Heart left ventricle (tissue), 16 donors: ENCODE measurements at regions not wholly inside any gene's neighbourhood (a gene's known extent, or its start where the extent isn't known, plus 50 kb on each side); places are given as distances from the start of the nearest gene placed in this dataset.

Source experiments
- ATAC-seq, 4 donors: fragments of 200-7000 bp; cut with Tn5 transposase; one replicate each; pipeline ENCODE4 v1.9.1; 2020 to 2022; ENCODE audit warnings: moderate library complexity in 4 of 4, mild to moderate bottlenecking in 3 of 4, moderate number of reproducible peaks in 1 of 4
- DNase-seq, 5 donors: peaks; one replicate each; pipeline ENCODE4 v3.0.0-alpha.2; 2020
- H3K27ac ChIP-seq, 12 donors: fragments of 200-600 bp; sonication (generic) in 4 of 12; one replicate each; pipeline versions ENCODE4 v1.5.0 to v1.8.0; 2016 to 2022; ENCODE audit warnings: mild to moderate bottlenecking in 2 of 12
- H3K27me3 ChIP-seq, 9 donors: fragments of 200-600 bp; sonication (generic) in 2 of 9; one replicate each; pipeline versions ENCODE4 v1.5.1 to v1.8.0; 2016 to 2022; ENCODE audit warnings: mild to moderate bottlenecking in 3 of 9
- H3K36me3 ChIP-seq, 9 donors: fragments of 200-600 bp; sonication (generic) in 2 of 9; one replicate each; pipeline versions ENCODE4 v1.5.0 to v1.8.0; 2018 to 2022; ENCODE audit warnings: mild to moderate bottlenecking in 2 of 9
- H3K4me1 ChIP-seq, 12 donors: fragments of 200-600 bp; sonication (generic) in 4 of 12; one replicate each; pipeline versions ENCODE4 v1.5.0 to v1.8.0; 2016 to 2022; ENCODE audit warnings: mild to moderate bottlenecking in 3 of 12
- H3K4me3 ChIP-seq, 12 donors: fragments of 200-600 bp; sonication (generic) in 4 of 12; one replicate each; pipeline versions ENCODE4 v1.5.0 to v1.8.0; 2017 to 2022; ENCODE audit warnings: mild to moderate bottlenecking in 9 of 12, moderate library complexity in 4 of 12
- H3K9me3 ChIP-seq, 12 donors: fragments of 200-600 bp; sonication (generic) in 4 of 12; one replicate each; pipeline versions ENCODE4 v1.5.0 to v1.8.0; 2016 to 2022; ENCODE audit warnings: mild to moderate bottlenecking in 1 of 12
- POLR2A ChIP-seq, 2 donors: fragments of 450-650 bp; IDR thresholded peaks; one replicate each; pipeline ENCODE4 v1.6.1; 2017; ENCODE audit warnings: antibody characterized with exemption in 2 of 2, mild to moderate bottlenecking in 2 of 2, moderate library complexity in 2 of 2
- WGBS, 4 donors: extraction: QIAGEN DNeasy Blood & Tissue Kit in 2 of 4; methylation state at CpG; one replicate each; pipeline versions ENCODE4 v1.1.5 to v1.1.7; 2013 to 2018; 5-methylcytosine and 5-hydroxymethylcytosine counted together
- intact Hi-C, 10 donors: fragments of 100-400 bp; cut with DNase I; formaldehyde crosslinking; loops; one replicate each; pipeline versions ENCODE4 v1.11.1 to v1.14.2; 2022
- TF ChIP-seq, protein P1 (sequence below), 12 donors: fragments of 200-600 bp; sonication (generic) in 4 of 12; IDR thresholded peaks; one replicate each; pipeline versions ENCODE4 v1.5.0 to v1.8.0; 2018 to 2022; ENCODE audit warnings: antibody characterized with exemption in 12 of 12, mild to moderate bottlenecking in 5 of 12
- donor health status: ischemic (EF 13 %, LVEDD 7.1; RV severe dilation, severe dysfunction).
- donor health status: healthy with polysubstance abuse.
- donor health status: DM: no; HTN: yes; CAD: no.
- donor health status: DM: no; HTN: no; CAD: no.
- donor health status: ischemic (EF 25% LVEDD 6.9; RV normal size, moderate dysfunction).
- donor health status: ischemic (EF 25% LVEDD 5.7; RV mildly dilated, moderate dysfunction).
- donor health status: healthy.
- donor health status: DM: yes; HTN: yes; CAD: no.
- donor health status: ischemic (EF 35%, LVEDD 5.7; RV mildly dilated, moderate dysfunction).
- donor health status: nonischemic (EF 11% LVEDD 7.7; RV severe dilation, severe dysfunction).
- donor health status: DM: yes; HTN: yes; CAD: no.
- donor health status: PGD.
- donor health status: ischemic (EF 29% LVEDD 5.4; RV normal size, mild dysfunction).
- donor health status: nonischemic (EF 23%, LVEDD 6.1; RV moderate dilation, normal function).

DNA sequence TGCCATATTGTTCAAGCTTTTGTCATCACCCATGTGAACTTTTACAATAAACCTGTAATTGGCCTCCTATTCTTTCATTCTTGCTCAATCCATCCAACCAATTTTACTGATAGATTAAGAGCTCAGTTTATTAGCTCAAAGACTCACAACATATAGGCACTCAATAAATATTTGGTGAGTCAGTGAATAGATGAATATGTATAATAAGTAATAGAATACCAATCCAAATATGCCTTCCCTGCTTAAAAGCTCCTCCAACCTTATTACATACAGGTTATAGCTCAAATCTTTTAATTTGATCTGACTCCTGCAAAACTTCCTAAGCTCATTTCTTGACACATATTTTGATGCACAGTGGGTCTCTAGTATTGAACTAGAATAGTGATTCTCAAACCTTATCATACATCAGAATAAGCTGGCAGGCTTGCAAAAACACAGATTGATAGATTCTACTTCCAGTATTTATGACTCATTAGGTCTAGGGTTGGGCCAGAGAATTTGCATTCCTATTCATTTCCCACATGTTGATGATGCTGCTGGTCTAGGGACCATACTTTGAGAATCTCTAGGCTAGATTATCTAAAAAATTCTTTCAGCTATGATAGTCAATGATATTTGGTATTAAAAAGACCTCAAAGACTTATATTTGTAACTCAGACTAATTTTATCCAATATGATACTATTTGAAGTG, 114.4 kb downstream of the PCTP start:
- ATAC-seq (no peak), DNase-seq (no peak)
- H3K9me3 ChIP-seq: no peaks in the 10 kb centered on the region
- H3K4me1 ChIP-seq: no peaks in the 10 kb centered on the region
- H3K36me3 ChIP-seq: no peaks in the 10 kb centered on the region
- intact Hi-C loops: no loop called here
- no peak overlapping the region for H3K27ac ChIP-seq
- H3K4me3 ChIP-seq: no peak overlapping the region
- no peaks in the 10 kb centered on the region for H3K27me3 ChIP-seq
- TF ChIP-seq POLR2A (IDR thresholded peaks at IDR 0.05): no peak
- TF ChIP-seq, protein P1, sequence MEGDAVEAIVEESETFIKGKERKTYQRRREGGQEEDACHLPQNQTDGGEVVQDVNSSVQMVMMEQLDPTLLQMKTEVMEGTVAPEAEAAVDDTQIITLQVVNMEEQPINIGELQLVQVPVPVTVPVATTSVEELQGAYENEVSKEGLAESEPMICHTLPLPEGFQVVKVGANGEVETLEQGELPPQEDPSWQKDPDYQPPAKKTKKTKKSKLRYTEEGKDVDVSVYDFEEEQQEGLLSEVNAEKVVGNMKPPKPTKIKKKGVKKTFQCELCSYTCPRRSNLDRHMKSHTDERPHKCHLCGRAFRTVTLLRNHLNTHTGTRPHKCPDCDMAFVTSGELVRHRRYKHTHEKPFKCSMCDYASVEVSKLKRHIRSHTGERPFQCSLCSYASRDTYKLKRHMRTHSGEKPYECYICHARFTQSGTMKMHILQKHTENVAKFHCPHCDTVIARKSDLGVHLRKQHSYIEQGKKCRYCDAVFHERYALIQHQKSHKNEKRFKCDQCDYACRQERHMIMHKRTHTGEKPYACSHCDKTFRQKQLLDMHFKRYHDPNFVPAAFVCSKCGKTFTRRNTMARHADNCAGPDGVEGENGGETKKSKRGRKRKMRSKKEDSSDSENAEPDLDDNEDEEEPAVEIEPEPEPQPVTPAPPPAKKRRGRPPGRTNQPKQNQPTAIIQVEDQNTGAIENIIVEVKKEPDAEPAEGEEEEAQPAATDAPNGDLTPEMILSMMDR (IDR thresholded peaks at IDR 0.05): no peak

DNA sequence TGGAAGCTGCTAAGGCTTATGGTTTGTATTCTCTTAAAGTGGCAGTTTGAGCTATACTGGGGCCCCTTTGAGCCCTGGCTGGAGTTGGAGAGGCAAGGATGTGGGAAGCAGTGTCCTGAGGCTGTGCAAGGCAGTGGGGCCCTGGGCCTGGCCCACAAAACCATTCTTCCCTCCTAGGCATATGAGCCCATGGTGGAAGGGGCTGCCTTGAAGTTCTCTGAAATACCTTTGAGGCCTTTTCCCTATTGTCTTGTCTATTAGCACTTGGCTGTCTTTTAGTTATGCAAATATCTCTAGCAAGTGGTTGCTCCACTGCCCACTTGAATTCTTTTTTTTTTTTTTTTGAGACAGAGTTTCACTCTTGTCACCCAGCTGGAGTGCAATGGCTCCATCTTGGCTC, 119.2 kb downstream of the PCTP start:
- intact Hi-C loops: no loop called here
- no peak for DNase-seq

DNA sequence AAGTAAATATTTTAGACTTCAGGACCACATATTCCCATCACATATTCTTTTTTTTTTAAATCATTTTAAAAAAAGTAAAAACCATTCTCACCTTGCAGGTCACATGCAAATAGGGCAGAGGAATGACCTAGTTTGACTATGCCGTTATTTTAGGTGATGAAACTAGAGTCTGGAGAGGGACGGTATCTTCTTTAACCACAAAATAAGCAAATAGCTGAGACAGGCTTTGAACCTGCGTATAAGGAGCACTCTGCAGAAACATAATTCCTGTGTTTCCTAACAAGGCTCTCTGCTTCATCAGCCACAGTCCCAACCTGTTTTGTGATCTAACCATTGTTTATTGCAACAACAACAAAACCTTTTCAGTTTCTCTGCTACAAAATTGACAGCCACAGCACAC, 121.5 kb downstream of the PCTP start:
- Histone ChIP-seq H3K36me3 (no peaks in the 10 kb centered on the region), H3K27me3 (no peaks in the 10 kb centered on the region), H3K4me1 (no peaks in the 10 kb centered on the region), H3K4me3 (no peak overlapping the region), H3K27ac (no peak overlapping the region), H3K9me3 (no peaks in the 10 kb centered on the region)
- DNase-seq (no peak), ATAC-seq (no peak)
- TF ChIP-seq, protein P1 (IDR thresholded peaks at IDR 0.05): no peak
- no peak for TF ChIP-seq POLR2A (IDR thresholded peaks at IDR 0.05)
- 85 to 89% (median 87%) methylated on average over 3 of the region's 3 CpGs for WGBS, 4 donors
- intact Hi-C loops: no loop called here

More for the DNA sequence above, 119.2 kb downstream of the PCTP start:
- no peaks in the 10 kb centered on the region for H3K9me3 ChIP-seq
- TF ChIP-seq, protein P1 (IDR thresholded peaks at IDR 0.05): no peak
- no peak for TF ChIP-seq POLR2A (IDR thresholded peaks at IDR 0.05)
- no peaks in the 10 kb centered on the region for H3K27me3 ChIP-seq
- no peak for ATAC-seq
- no peaks in the 10 kb centered on the region for H3K4me1 ChIP-seq
- H3K36me3 ChIP-seq: no peaks in the 10 kb centered on the region
- no peak overlapping the region for H3K4me3 ChIP-seq
- H3K27ac ChIP-seq: no peak overlapping the region

DNA sequence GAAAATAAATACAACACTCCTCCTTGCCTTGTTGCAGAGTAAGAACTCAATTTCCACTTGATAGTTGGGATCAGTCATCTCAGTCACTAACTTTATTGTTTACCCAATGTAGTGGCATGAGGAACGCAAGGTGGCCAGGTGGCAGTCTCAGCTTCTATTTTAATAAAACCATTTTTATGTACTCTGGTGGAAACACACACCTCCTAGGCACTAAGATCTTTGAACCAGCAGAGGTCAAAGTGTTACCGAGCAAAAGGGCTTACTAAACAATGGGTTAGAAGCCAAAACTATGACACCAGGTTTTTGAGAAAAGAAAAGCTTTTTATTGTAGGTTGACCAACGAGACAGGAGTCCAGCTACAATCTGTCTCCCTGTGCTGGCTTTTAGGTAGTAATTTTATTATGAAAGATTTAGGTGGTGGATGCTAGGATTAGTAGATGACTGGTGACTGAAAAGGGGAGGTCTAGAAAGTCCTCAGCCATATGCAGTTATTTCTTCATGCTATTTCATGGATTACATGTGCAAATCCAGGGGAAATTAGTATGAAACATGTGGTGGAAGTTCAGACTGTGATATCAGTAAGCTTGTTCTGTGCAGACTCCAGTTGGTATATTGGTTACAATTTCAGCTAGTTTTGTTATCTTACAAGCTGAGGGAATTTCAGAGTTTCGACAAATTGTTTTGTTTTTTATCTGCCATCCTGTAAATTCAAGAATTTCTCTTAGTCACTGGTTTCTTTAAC, 122.3 kb downstream of the PCTP start:
- no peak overlapping the region for H3K4me3 ChIP-seq
- no peak for ATAC-seq
- no peak for DNase-seq
- TF ChIP-seq, protein P1 (IDR thresholded peaks at IDR 0.05): no peak
- TF ChIP-seq POLR2A (IDR thresholded peaks at IDR 0.05): no peak
- WGBS, 4 donors: 64 to 70% (median 67%) methylated on average over 4 of the region's 4 CpGs
- H3K27ac ChIP-seq: no peak overlapping the region
- H3K9me3 ChIP-seq: no peaks in the 10 kb centered on the region
- no peaks in the 10 kb centered on the region for H3K4me1 ChIP-seq
- no peaks in the 10 kb centered on the region for H3K36me3 ChIP-seq
- no peaks in the 10 kb centered on the region for H3K27me3 ChIP-seq
- intact Hi-C loops: no loop called here
